Colonic mucosa (tissue), 4 donors: ENCODE measurements at regions not wholly inside any gene's neighbourhood (a gene's known extent, or its start where the extent isn't known, plus 50 kb on each side); places are given as distances from the start of the nearest gene placed in this dataset.

ENCODE experiments used
- DNase-seq: peaks from one replicate; pipeline ENCODE4 v3.0.0-alpha.2; 2020
- H3K27ac ChIP-seq: fragments of 200-600 bp; one replicate; pipeline ENCODE4 v1.8.0; 2021
- H3K27me3 ChIP-seq: fragments of 200-600 bp; one replicate; pipeline ENCODE4 v1.8.0; 2021
- H3K36me3 ChIP-seq: fragments of 200-600 bp; one replicate; pipeline ENCODE4 v1.8.0; 2021
- H3K4me1 ChIP-seq: fragments of 200-600 bp; one replicate; pipeline ENCODE4 v1.8.0; 2021; ENCODE audit warnings: mild to moderate bottlenecking
- H3K4me3 ChIP-seq: fragments of 200-600 bp; one replicate; pipeline ENCODE4 v1.8.0; 2021
- H3K9ac ChIP-seq, 2 donors: one replicate each; pipeline ENCODE4 v1.7.0; 2013; ENCODE audit warnings: control low read depth in 2 of 2, low read depth in 2 of 2, low read length in 2 of 2
- H3K9me3 ChIP-seq: fragments of 200-600 bp; one replicate; pipeline ENCODE4 v1.8.0; 2021
- intact Hi-C: fragments of 100-400 bp; cut with DNase I; formaldehyde crosslinking; loops from one replicate; pipeline ENCODE4 v1.14.1; 2022
- TF ChIP-seq, protein P1 (sequence below): fragments of 200-600 bp; IDR thresholded peaks from one replicate; pipeline ENCODE4 v1.8.0; 2022; ENCODE audit warnings: antibody characterized with exemption, mild to moderate bottlenecking
- donor health status: healthy.
- donor health status: DM: no; HTN: no; CAD: no.
- donor health status: DM: no; HTN: no; CAD: no.

DNA sequence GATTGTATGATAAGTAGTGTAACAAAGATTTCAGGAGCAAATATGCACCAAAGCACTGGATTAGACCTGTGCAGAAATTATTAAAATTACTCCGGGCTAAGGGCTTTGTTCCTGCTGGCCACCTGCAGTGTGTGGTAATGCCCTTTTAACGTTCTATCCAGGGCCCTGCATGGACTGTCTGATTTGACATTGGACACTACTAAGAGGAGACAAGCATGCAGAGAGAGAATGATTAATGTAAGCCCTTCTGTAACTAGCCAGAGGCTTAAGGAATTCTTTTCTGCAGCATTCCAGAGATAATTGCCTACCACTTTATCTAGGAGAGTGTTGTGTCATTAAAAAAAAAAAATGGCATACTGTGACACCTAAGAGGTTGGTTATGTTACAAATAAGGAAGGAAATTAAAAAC, 117.0 kb downstream of the PCDH7 start:
- TF ChIP-seq, protein P1, sequence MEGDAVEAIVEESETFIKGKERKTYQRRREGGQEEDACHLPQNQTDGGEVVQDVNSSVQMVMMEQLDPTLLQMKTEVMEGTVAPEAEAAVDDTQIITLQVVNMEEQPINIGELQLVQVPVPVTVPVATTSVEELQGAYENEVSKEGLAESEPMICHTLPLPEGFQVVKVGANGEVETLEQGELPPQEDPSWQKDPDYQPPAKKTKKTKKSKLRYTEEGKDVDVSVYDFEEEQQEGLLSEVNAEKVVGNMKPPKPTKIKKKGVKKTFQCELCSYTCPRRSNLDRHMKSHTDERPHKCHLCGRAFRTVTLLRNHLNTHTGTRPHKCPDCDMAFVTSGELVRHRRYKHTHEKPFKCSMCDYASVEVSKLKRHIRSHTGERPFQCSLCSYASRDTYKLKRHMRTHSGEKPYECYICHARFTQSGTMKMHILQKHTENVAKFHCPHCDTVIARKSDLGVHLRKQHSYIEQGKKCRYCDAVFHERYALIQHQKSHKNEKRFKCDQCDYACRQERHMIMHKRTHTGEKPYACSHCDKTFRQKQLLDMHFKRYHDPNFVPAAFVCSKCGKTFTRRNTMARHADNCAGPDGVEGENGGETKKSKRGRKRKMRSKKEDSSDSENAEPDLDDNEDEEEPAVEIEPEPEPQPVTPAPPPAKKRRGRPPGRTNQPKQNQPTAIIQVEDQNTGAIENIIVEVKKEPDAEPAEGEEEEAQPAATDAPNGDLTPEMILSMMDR: no peak
- intact Hi-C loops: no loop called here
- Histone ChIP-seq H3K36me3 (no peaks in the 10 kb centered on the region), H3K27me3 (no peaks in the 10 kb centered on the region), H3K9me3 (no peaks in the 10 kb centered on the region), H3K4me3 (no peak overlapping the region), H3K4me1 (no peaks in the 10 kb centered on the region), H3K27ac (no peak overlapping the region), H3K9ac (no peak overlapping the region)
- DNase-seq: no peak

DNA sequence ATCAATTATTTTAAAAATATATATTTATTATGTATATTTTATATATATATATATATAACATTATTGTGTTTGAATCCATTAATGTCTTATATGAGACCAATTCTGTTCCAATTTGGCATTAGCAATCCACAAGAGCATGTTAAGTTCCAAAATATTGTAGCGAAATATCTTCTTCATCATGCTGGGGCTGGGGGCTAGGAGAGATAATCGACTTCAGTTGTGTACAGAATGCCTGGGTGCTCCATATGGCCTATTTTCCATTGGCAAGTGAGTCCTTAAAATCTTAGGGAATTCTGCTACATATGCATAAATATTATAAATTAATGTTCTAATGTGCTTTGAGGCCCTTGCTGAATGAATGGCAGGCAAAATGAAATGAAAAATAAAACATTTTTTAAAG, 117.7 kb downstream of the PCDH7 start:
- Histone ChIP-seq H3K9ac (no peak overlapping the region), H3K27ac (no peak overlapping the region)

DNA sequence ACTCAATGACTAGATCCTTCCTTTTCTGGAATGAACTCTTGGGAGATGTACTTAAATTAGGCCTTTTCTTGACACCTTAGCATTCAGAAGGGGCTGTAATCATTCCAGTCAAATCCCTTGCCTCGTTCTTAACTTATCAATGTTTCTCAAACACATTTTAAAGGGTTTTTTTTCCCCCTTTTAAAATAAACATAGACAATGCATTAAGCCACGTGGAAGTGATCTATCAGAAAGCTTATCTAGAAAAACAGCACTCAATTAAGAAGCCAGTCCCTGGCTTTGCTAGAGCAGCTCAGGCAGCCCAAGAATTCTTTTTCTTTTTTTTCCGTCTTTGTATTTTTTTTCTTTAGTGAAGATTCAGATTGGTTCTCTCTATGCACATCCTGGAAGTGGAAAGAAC, 118.2 kb downstream of the PCDH7 start:
- Histone ChIP-seq H3K27ac (no peak overlapping the region), H3K9me3 (no peaks in the 10 kb centered on the region), H3K4me1 (no peaks in the 10 kb centered on the region), H3K36me3 (no peaks in the 10 kb centered on the region), H3K9ac (no peak overlapping the region), H3K4me3 (no peak overlapping the region), H3K27me3 (no peaks in the 10 kb centered on the region)
- intact Hi-C loops: no loop called here
- DNase-seq: no peak
- TF ChIP-seq, protein P1: no peak

More for the DNA sequence above, 117.7 kb downstream of the PCDH7 start:
- Histone ChIP-seq H3K4me1 (no peaks in the 10 kb centered on the region), H3K27me3 (no peaks in the 10 kb centered on the region), H3K36me3 (no peaks in the 10 kb centered on the region), H3K4me3 (no peak overlapping the region), H3K9me3 (no peaks in the 10 kb centered on the region)
- TF ChIP-seq, protein P1: no peak
- intact Hi-C loops: no loop called here
- DNase-seq: no peak

DNA sequence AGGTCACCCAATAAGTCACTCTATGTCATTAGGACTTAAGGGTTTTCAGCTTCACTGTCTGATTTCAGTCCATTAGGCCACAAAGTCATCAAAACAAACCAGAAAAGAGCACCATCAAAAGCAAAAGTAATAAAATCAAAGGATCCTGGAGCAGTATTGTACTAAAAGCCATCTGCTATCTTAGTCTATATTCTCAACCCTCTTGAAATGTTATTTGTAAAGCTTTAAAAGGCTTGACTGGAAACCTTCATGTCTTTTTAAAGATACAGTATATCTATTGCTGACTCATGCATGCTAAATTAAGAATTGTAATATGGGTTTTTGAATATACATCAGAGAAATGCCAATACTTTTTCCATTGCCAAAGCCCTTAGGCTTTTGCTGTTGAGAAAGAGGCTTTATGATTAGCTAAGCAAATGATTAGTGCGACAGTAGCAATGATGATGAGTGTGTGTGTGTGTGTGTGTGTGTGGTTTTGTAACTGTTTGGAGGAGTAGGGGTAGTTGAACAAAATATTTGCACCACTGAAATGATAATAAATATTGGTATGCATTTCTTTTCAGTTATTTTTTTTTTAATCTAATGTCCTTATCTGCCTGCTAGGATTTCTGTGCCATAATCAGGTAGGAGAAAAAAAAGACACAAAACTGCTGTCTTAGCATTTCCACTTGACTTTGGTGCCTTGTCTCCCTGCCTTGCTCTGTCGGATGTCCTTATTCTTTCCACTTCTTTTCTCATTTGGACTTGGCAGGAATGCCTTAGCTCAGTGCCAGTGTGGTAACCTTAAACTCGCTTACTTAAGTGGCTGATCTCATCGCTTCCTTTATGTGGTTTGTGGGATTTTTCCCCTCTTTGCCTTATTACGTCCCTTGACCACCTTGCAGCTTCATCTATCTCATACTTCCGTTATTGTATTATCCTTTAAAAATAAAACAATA, 119.7 kb downstream of the PCDH7 start:
- Histone ChIP-seq H3K9me3 (no peaks in the 10 kb centered on the region), H3K4me1 (no peaks in the 10 kb centered on the region), H3K9ac (no peak overlapping the region), H3K27me3 (no peaks in the 10 kb centered on the region), H3K4me3 (no peak overlapping the region), H3K36me3 (no peaks in the 10 kb centered on the region), H3K27ac (no peak overlapping the region)
- intact Hi-C loops: no loop called here
- DNase-seq: no peak
- TF ChIP-seq, protein P1: no peak

DNA sequence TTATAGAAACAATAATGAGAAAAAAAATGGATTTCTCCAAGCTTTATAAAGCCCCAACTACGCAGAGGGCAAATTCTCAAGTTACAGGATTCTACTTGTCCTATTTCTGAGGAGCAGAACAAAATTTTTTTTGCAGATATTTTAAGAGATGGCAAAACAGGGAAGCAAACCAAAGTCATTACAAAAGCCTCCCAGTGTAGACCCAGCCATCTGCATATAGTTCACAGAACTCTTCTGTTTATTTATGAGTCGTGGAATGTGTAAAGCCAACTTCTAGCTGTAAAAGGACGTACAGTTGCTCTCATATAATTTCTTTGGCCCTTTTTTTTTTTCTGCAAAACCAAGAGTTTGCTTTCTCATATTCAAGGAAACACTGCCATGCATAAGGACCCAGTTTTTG, 120.4 kb downstream of the PCDH7 start:
- TF ChIP-seq, protein P1: no peak
- Histone ChIP-seq H3K9me3 (no peaks in the 10 kb centered on the region), H3K27ac (no peak overlapping the region), H3K27me3 (no peaks in the 10 kb centered on the region), H3K4me1 (no peaks in the 10 kb centered on the region), H3K36me3 (no peaks in the 10 kb centered on the region), H3K4me3 (no peak overlapping the region), H3K9ac (no peak overlapping the region)
- intact Hi-C loops: no loop called here
- no peak for DNase-seq
